ENCODE measurements at regions not wholly inside any gene's neighbourhood (a gene's known extent, or its start where the extent isn't known, plus 50 kb on each side); places are given as distances from the start of the nearest gene placed in this dataset.

GRCh38 chr1:232404227-232404626 lies 225.7 kb downstream of the SIPA1L2 start:
- no peak for TF ChIP-seq TOX (CRISPR knock-in tag; IDR thresholded peaks at IDR 0.05; ENCODE audit: borderline replicate concordance)
- no peak for TF ChIP-seq ZFP3 (CRISPR knock-in tag; IDR thresholded peaks at IDR 0.05)
- TF ChIP-seq POU6F1 (CRISPR knock-in tag; IDR thresholded peaks at IDR 0.05; ENCODE audit: borderline replicate concordance, low read depth) = no peak
- TF ChIP-seq BACH2 (CRISPR knock-in tag; IDR thresholded peaks at IDR 0.05; ENCODE audit: borderline replicate concordance) = no peak
- no peak for TF ChIP-seq CREB5 (CRISPR knock-in tag; IDR thresholded peaks at IDR 0.05; ENCODE audit: low read depth)
- TF ChIP-seq ARNTL (CRISPR knock-in tag; IDR thresholded peaks at IDR 0.05; ENCODE audit: borderline replicate concordance, low read depth) = no peak
